NCI-H1694 treated with DMSO at 0.1 percent for 48 hours (cell line): ENCODE measurements at regions not wholly inside any gene's neighbourhood (a gene's known extent, or its start where the extent isn't known, plus 50 kb on each side); places are given as distances from the start of the nearest gene placed in this dataset.
"Not testable (repeated sequence)": the region's sequence is repeated elsewhere in the genome, so short reads cannot be mapped to it uniquely, and the experiment has no call there.

Experiments
- DNase-seq: peaks from one replicate; lab custom pipeline; 2025; lab: John Stamatoyannopoulos, UW

- DNase-seq = no peak
These were observed 250.9 kb downstream of the ACTR3B start for GRCh38 chr7:153010416-153010815.

GRCh38 chr7:153012203-153012602 is 252.7 kb downstream of the ACTR3B start:
- DNase-seq = no peak

GRCh38 chr7:153017223-153017622 is 257.7 kb downstream of the ACTR3B start:
- DNase-seq = no peak

GRCh38 chr7:153021542-153021941 is 262.0 kb downstream of the ACTR3B start:
- DNase-seq = no peak

- no peak for DNase-seq
These were observed 263.1 kb downstream of the ACTR3B start for GRCh38 chr7:153022475-153023193.

- no peak for DNase-seq
These were observed 263.6 kb downstream of the ACTR3B start for GRCh38 chr7:153023194-153023592.

- DNase-seq = no peak
These were observed 267.7 kb downstream of the ACTR3B start for GRCh38 chr7:153027210-153027609.

- DNase-seq = no peak
These were observed 268.4 kb downstream of the ACTR3B start for GRCh38 chr7:153027904-153028303.

- no peak for DNase-seq
These were observed 271.4 kb downstream of the ACTR3B start for GRCh38 chr7:153030976-153031375.

GRCh38 chr7:153034791-153035190 is 275.2 kb downstream of the ACTR3B start:
- no peak for DNase-seq

- DNase-seq = no peak
These were observed 277.0 kb downstream of the ACTR3B start for GRCh38 chr7:153036396-153037063.

GRCh38 chr7:153043440-153043839 is 283.9 kb downstream of the ACTR3B start:
- no peak for DNase-seq

- no peak for DNase-seq
These were observed 285.4 kb downstream of the ACTR3B start for GRCh38 chr7:153044981-153045380.

- no peak for DNase-seq
These were observed 287.8 kb downstream of the ACTR3B start for GRCh38 chr7:153047079-153047959.

- no peak for DNase-seq
These were observed 292.7 kb downstream of the ACTR3B start for GRCh38 chr7:153052206-153052605.

GRCh38 chr7:153061910-153062528 is 302.5 kb downstream of the ACTR3B start:
- no peak for DNase-seq

- no peak for DNase-seq
These were observed 305.5 kb downstream of the ACTR3B start for GRCh38 chr7:153065051-153065450.

GRCh38 chr7:153066711-153067110 is 307.2 kb downstream of the ACTR3B start:
- DNase-seq = no peak

GRCh38 chr7:153070141-153070540 is 310.6 kb downstream of the ACTR3B start:
- no peak for DNase-seq

- DNase-seq = no peak
These were observed 313.3 kb downstream of the ACTR3B start for GRCh38 chr7:153072806-153073205.

GRCh38 chr7:153076289-153076688 is 316.7 kb downstream of the ACTR3B start:
- DNase-seq = not testable (repeated sequence)

- DNase-seq = no peak
These were observed 321.9 kb downstream of the ACTR3B start for GRCh38 chr7:153081496-153081895.
